ENCODE measurements at regions not wholly inside any gene's neighbourhood (a gene's known extent, or its start where the extent isn't known, plus 50 kb on each side); places are given as distances from the start of the nearest gene placed in this dataset.
"Not testable (repeated sequence)": the region's sequence is repeated elsewhere in the genome, so short reads cannot be mapped to it uniquely, and the experiment has no call there.

DNA sequence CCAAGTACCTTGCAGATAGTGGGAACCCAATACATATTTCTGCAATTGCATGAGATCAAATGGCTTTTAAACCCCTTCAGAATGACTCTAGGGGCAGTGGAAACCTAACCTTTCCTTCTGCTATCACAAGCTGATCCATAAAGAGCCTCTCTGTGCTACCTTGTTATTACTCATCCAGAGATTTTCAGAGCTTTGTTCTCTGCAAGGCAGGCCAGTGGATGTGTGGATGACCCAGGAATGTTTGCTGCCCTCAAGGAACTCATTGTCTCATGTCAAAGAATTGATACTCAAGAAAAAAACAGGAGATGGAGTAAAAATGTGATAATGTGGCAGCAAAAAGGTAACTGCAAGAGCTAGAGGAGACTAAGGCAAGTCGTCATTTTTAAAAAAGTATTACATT lies 164.1 kb downstream of the HMHB1 start:
- TF ChIP-seq EP300 (IDR thresholded peaks at IDR 0.05) = no peak
- Histone ChIP-seq H3K4me3 (no peak overlapping the region), H3K9me3 (no peaks in the 10 kb centered on the region), H3K27ac (no peak overlapping the region), H3K4me1 (no peaks in the 10 kb centered on the region), H3K36me3 (no peaks in the 10 kb centered on the region), H3K27me3 (no peaks in the 10 kb centered on the region)
- intact Hi-C loops (cut with DNase I) = no loop called here
- no peak for DNase-seq
- 89 to 98% methylated on average over 1 of the region's 1 CpG for WGBS, 2 donors

- H3K27ac ChIP-seq = no peak overlapping the region
- no peak for DNase-seq
- intact Hi-C loops (cut with DNase I) = no loop called here
- no peaks in the 10 kb centered on the region for H3K27me3 ChIP-seq
- no peaks in the 10 kb centered on the region for H3K4me1 ChIP-seq
- no peaks in the 10 kb centered on the region for H3K36me3 ChIP-seq
- TF ChIP-seq POLR2A (IDR thresholded peaks at IDR 0.05) (no peak), EP300 (IDR thresholded peaks at IDR 0.05) (no peak), POLR2AphosphoS5 (IDR thresholded peaks at IDR 0.05) (no peak)
- TF ChIP-seq, protein P1, sequence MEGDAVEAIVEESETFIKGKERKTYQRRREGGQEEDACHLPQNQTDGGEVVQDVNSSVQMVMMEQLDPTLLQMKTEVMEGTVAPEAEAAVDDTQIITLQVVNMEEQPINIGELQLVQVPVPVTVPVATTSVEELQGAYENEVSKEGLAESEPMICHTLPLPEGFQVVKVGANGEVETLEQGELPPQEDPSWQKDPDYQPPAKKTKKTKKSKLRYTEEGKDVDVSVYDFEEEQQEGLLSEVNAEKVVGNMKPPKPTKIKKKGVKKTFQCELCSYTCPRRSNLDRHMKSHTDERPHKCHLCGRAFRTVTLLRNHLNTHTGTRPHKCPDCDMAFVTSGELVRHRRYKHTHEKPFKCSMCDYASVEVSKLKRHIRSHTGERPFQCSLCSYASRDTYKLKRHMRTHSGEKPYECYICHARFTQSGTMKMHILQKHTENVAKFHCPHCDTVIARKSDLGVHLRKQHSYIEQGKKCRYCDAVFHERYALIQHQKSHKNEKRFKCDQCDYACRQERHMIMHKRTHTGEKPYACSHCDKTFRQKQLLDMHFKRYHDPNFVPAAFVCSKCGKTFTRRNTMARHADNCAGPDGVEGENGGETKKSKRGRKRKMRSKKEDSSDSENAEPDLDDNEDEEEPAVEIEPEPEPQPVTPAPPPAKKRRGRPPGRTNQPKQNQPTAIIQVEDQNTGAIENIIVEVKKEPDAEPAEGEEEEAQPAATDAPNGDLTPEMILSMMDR (IDR thresholded peaks at IDR 0.05) = no peak
- 0 to 84% methylated on average over 1 of the region's 1 CpG for WGBS, 2 donors
- H3K9me3 ChIP-seq = no peaks in the 10 kb centered on the region
- no peak overlapping the region for H3K4me3 ChIP-seq
Observed at GRCh38 chr5:143977891-143978461, 166.0 kb downstream of the HMHB1 start.

- TF ChIP-seq POLR2AphosphoS5 (IDR thresholded peaks at IDR 0.05) (no peak), POLR2A (IDR thresholded peaks at IDR 0.05) (no peak)
- TF ChIP-seq, protein P1 (IDR thresholded peaks at IDR 0.05) = no peak
- Histone ChIP-seq H3K27me3 (no peaks in the 10 kb centered on the region), H3K9me3 (no peaks in the 10 kb centered on the region), H3K27ac (no peak overlapping the region), H3K4me3 (no peak overlapping the region), H3K36me3 (no peaks in the 10 kb centered on the region), H3K4me1 (no peaks in the 10 kb centered on the region)
- intact Hi-C loops (cut with DNase I) = no loop called here
- 58 to 95% methylated on average over 1 of the region's 1 CpG for WGBS, 2 donors
- DNase-seq = no peak
Observed at GRCh38 chr5:143979044-143979690, 167.2 kb downstream of the HMHB1 start.

- WGBS, 2 donors = 93 to 96% methylated on average over 6 of the region's 6 CpGs
Observed at GRCh38 chr5:143980506-143980905, 168.5 kb downstream of the HMHB1 start.

GRCh38 chr5:143982957-143983356 lies 171.0 kb downstream of the HMHB1 start:
- H3K4me3 ChIP-seq; H3K36me3 ChIP-seq; H3K27ac ChIP-seq; H3K27me3 ChIP-seq; DNase-seq; H3K9me3 ChIP-seq; intact Hi-C loops (cut with DNase I): not testable (repeated sequence)
- H3K4me1 ChIP-seq = peaks cover 0 to 19% (median 14%) of the 10 kb centered on the region in 4 donors
- WGBS, 2 donors = 67 to 86% methylated on average over 4 of the region's 4 CpGs

More at GRCh38 chr5:143980506-143980905, 168.5 kb downstream of the HMHB1 start:
- Histone ChIP-seq H3K4me3 (no peak overlapping the region), H3K4me1 (peaks cover 0 to 2% (median 1%) of the 10 kb centered on the region in 4 donors), H3K27me3 (no peaks in the 10 kb centered on the region), H3K36me3 (no peaks in the 10 kb centered on the region), H3K27ac (no peak overlapping the region), H3K9me3 (no peaks in the 10 kb centered on the region)
- TF ChIP-seq EP300 (IDR thresholded peaks at IDR 0.05) (no peak), POLR2A (IDR thresholded peaks at IDR 0.05) (no peak), POLR2AphosphoS5 (IDR thresholded peaks at IDR 0.05) (no peak)
- TF ChIP-seq, protein P1 (IDR thresholded peaks at IDR 0.05) = no peak
- intact Hi-C loops (cut with DNase I) = no loop called here
- DNase-seq = no peak
